ENCODE measurements at regions not wholly inside any gene's neighbourhood (a gene's known extent, or its start where the extent isn't known, plus 50 kb on each side); places are given as distances from the start of the nearest gene placed in this dataset.

DNA sequence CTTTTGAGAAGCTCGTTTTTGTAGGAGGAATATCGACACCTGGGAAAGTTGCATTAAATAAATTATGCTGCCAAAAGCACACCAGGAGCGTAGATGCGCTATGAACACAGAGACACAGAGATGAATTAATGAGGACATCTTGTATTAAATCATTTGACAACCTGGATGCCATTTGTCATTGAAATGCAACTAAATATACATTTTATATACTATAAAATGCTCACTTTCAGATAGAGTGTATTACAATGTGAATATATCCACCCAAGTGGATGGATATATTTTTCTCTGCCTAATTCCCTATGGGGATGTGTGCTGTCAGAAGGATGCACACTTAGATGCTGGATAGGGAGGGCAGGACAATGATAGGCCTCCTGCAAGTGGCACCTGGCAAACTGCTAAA lies 426.2 kb downstream of the RIT2 start:
- Histone ChIP-seq H3K9me2 (replicated peaks; ENCODE audit: low read depth, low read length) (no peaks in the 10 kb centered on the region), H3K9ac (ENCODE audit: low read depth, low read length, poor library complexity, severe bottlenecking) (no peak overlapping the region), H3K79me2 (ENCODE audit: insufficient read depth, low read length) (no peaks in the 10 kb centered on the region), H4K20me1 (ENCODE audit: insufficient read depth, low read length, poor library complexity, severe bottlenecking) (no peaks in the 10 kb centered on the region), H3K9me3 (ENCODE audit: insufficient read depth, low read depth, low read length) (no peaks in the 10 kb centered on the region), H3K4me2 (ENCODE audit: low read depth, low read length, poor library complexity, severe bottlenecking) (no peak overlapping the region), H3K4me3 (ENCODE audit: low read length, poor library complexity, severe bottlenecking) (no peak overlapping the region), H3K27me3 (ENCODE audit: insufficient read depth, low read length, poor library complexity, severe bottlenecking) (no peaks in the 10 kb centered on the region), H3K36me3 (ENCODE audit: insufficient read depth, low read length) (no peaks in the 10 kb centered on the region), H2AFZ (ENCODE audit: low read length) (no peak overlapping the region), H3F3A (ENCODE audit: low read depth) (no peaks in the 10 kb centered on the region), H3K4me1 (ENCODE audit: insufficient read depth, low read length, poor library complexity, severe bottlenecking) (no peaks in the 10 kb centered on the region)
- TF ChIP-seq, protein P1, sequence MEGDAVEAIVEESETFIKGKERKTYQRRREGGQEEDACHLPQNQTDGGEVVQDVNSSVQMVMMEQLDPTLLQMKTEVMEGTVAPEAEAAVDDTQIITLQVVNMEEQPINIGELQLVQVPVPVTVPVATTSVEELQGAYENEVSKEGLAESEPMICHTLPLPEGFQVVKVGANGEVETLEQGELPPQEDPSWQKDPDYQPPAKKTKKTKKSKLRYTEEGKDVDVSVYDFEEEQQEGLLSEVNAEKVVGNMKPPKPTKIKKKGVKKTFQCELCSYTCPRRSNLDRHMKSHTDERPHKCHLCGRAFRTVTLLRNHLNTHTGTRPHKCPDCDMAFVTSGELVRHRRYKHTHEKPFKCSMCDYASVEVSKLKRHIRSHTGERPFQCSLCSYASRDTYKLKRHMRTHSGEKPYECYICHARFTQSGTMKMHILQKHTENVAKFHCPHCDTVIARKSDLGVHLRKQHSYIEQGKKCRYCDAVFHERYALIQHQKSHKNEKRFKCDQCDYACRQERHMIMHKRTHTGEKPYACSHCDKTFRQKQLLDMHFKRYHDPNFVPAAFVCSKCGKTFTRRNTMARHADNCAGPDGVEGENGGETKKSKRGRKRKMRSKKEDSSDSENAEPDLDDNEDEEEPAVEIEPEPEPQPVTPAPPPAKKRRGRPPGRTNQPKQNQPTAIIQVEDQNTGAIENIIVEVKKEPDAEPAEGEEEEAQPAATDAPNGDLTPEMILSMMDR (conservative IDR thresholded peaks at IDR 0.05; ENCODE audit: low read length): no peak
- TF ChIP-seq EZH2phosphoT487 (IDR thresholded peaks at IDR 0.05; ENCODE audit: borderline replicate concordance): no peak
